BJ (cell line): ENCODE measurements at regions not wholly inside any gene's neighbourhood (a gene's known extent, or its start where the extent isn't known, plus 50 kb on each side); places are given as distances from the start of the nearest gene placed in this dataset.

ENCODE experiments used
- CTCF ChIA-PET: fragments of 350-600 bp; formaldehyde crosslinking; extraction: SDS; loops from one replicate; lab custom pipeline; 2021; ENCODE audit warnings: antibody characterized with exemption, inconsistent platforms; lab: Yijun Ruan, JAX
- POLR2A ChIA-PET: fragments of 300-600 bp; sonication (Branson Sonifier 250); formaldehyde crosslinking; extraction: SDS; loops from one replicate; lab custom pipeline; 2021; ENCODE audit warnings: antibody characterized with exemption; lab: Charles Lee
- DNase-seq: peaks from one replicate; pipeline ENCODE4 v3.0.0-alpha.2; 2011; ENCODE audit warnings: low read depth
- H3K27me3 ChIP-seq: 2 replicates; pipeline ENCODE4 v1.6.0; 2011; ENCODE audit warnings: low read length; ENCODE audit not compliant: control insufficient read depth, insufficient read depth
- H3K36me3 ChIP-seq: 2 replicates; pipeline ENCODE4 v1.5.1; 2011; ENCODE audit warnings: low read length; ENCODE audit not compliant: control insufficient read depth, insufficient read depth
- H3K4me3 ChIP-seq: 2 replicates; pipeline ENCODE4 v1.5.1; 2011; ENCODE audit warnings: low read depth, mild to moderate bottlenecking, control low read depth, low read length
- TF ChIP-seq, protein P1 (sequence below): IDR thresholded peaks from 2 replicates; pipeline ENCODE4 v1.5.1; 2011; ENCODE audit warnings: low read depth, mild to moderate bottlenecking, control low read depth, inconsistent platforms, low read length, moderate library complexity; ENCODE audit not compliant: insufficient read depth

GRCh38 chr9:80147866-80148265 lies 576.1 kb downstream of the TLE4 start:
- no peak for DNase-seq
- no peaks in the 10 kb centered on the region for H3K36me3 ChIP-seq
- POLR2A ChIA-PET, result no interaction called here
- H3K4me3 ChIP-seq, result no peak overlapping the region
- TF ChIP-seq, protein P1, sequence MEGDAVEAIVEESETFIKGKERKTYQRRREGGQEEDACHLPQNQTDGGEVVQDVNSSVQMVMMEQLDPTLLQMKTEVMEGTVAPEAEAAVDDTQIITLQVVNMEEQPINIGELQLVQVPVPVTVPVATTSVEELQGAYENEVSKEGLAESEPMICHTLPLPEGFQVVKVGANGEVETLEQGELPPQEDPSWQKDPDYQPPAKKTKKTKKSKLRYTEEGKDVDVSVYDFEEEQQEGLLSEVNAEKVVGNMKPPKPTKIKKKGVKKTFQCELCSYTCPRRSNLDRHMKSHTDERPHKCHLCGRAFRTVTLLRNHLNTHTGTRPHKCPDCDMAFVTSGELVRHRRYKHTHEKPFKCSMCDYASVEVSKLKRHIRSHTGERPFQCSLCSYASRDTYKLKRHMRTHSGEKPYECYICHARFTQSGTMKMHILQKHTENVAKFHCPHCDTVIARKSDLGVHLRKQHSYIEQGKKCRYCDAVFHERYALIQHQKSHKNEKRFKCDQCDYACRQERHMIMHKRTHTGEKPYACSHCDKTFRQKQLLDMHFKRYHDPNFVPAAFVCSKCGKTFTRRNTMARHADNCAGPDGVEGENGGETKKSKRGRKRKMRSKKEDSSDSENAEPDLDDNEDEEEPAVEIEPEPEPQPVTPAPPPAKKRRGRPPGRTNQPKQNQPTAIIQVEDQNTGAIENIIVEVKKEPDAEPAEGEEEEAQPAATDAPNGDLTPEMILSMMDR, result no peak
- CTCF ChIA-PET, result interaction anchor here (1.1 kb wide), 1 partner anchor 28 kb away, joined by 3 read pairs; no protein-coding TSS in a partner anchor
- H3K27me3 ChIP-seq, result no peaks in the 10 kb centered on the region

DNA sequence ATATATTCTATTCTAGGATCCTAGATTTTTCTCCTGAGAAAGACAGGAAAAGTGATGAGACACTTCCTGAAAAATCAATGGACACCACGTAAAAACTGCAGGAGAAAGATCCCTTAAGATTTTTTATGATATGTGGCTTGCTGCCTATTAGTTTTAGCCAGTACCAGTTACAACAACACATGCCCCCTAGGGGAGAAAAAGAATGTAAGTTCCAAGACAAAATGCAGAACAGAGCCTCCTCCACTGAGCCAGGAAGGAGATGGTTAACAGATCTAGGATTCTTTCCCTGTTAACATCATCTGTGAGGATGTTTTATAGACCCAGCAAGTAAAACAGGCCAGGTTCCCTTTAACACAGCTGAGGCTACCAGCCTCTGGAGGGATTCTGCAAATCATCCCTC lies 574.7 kb downstream of the TLE4 start:
- ChIA-PET POLR2A (no interaction called here), CTCF (interaction anchor here (0.6 to 1.5 kb wide), 2 partner anchors 12 to 1320 kb away, joined by 3 to 4 read pairs; no protein-coding TSS in a partner anchor)
- no peaks in the 10 kb centered on the region for H3K36me3 ChIP-seq
- H3K27me3 ChIP-seq, result no peaks in the 10 kb centered on the region
- H3K4me3 ChIP-seq, result no peak overlapping the region
- DNase-seq, result no peak
- TF ChIP-seq, protein P1, result peak; percentile 17; the same call in 1 of the 2 replicates

GRCh38 chr9:80144856-80145255 lies 573.1 kb downstream of the TLE4 start:
- CTCF ChIA-PET, result interaction anchor here (1.0 kb wide), 1 partner anchor 17 kb away, joined by 3 read pairs; no protein-coding TSS in a partner anchor

GRCh38 chr9:80144406-80144805 lies 572.6 kb downstream of the TLE4 start:
- TF ChIP-seq, protein P1, result no peak
- ChIA-PET POLR2A (no interaction called here), CTCF (no interaction called here)
- Histone ChIP-seq H3K27me3 (no peaks in the 10 kb centered on the region), H3K4me3 (no peak overlapping the region), H3K36me3 (no peaks in the 10 kb centered on the region)
- no peak for DNase-seq

More at GRCh38 chr9:80144856-80145255, 573.1 kb downstream of the TLE4 start:
- POLR2A ChIA-PET, result no interaction called here
- TF ChIP-seq, protein P1, result no peak
- no peak for DNase-seq
- no peak overlapping the region for H3K4me3 ChIP-seq
- no peaks in the 10 kb centered on the region for H3K36me3 ChIP-seq
- H3K27me3 ChIP-seq, result no peaks in the 10 kb centered on the region

DNA sequence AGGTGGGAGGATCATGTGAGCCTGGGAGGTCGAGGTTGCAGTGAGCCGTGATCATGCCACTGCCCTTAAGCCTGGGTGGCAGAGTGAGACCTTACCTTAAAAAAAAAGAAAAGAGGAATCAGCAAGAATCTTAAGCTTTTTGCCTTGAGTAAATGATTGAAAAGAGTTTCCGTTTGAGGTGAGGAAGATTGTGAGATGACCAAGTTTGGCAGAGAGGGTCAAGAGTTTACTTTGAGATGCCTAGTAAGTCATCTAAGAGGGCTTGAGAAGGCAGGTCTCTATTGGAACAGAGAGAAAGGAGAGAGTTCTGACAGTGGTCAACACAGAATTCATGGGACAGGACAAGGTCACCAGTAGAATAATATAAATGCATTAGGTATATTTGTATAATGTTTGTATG lies 572.1 kb downstream of the TLE4 start:
- ChIA-PET CTCF (no interaction called here), POLR2A (no interaction called here)
- Histone ChIP-seq H3K27me3 (no peaks in the 10 kb centered on the region), H3K4me3 (no peak overlapping the region), H3K36me3 (no peaks in the 10 kb centered on the region)
- TF ChIP-seq, protein P1, result no peak
- DNase-seq, result no peak
